Muscle layer of duodenum (tissue), 2 donors: ENCODE measurements at regions not wholly inside any gene's neighbourhood (a gene's known extent, or its start where the extent isn't known, plus 50 kb on each side); places are given as distances from the start of the nearest gene placed in this dataset.
A peak's percentile ranks its signal among the peaks of the same experiment; 100 is the strongest.
"Not testable (repeated sequence)": the region's sequence is repeated elsewhere in the genome, so short reads cannot be mapped to it uniquely, and the experiment has no call there.

Experiments used
- H3K27ac ChIP-seq: one replicate; pipeline ENCODE4 v1.7.0; 2013; ENCODE audit warnings: mild to moderate bottlenecking, low read length
- H3K27me3 ChIP-seq: one replicate; pipeline ENCODE4 v1.7.0; 2013; ENCODE audit warnings: low read depth, mild to moderate bottlenecking, control low read depth, low read length
- H3K36me3 ChIP-seq, 2 donors: one replicate each; pipeline ENCODE4 v1.7.0; 2013; ENCODE audit warnings: low read length in 2 of 2, control low read depth in 1 of 2, mild to moderate bottlenecking in 1 of 2; ENCODE audit not compliant: insufficient read depth in 2 of 2, control insufficient read depth in 1 of 2
- H3K4me1 ChIP-seq, 2 donors: one replicate each; pipeline ENCODE4 v1.7.0; 2013; ENCODE audit warnings: low read length in 2 of 2, mild to moderate bottlenecking in 2 of 2, control low read depth in 1 of 2, moderate library complexity in 1 of 2; ENCODE audit not compliant: insufficient read depth in 2 of 2, control insufficient read depth in 1 of 2
- H3K4me3 ChIP-seq, 2 donors: one replicate each; pipeline ENCODE4 v1.7.0; 2013; ENCODE audit warnings: low read length in 2 of 2, low read depth in 1 of 2, mild to moderate bottlenecking in 1 of 2
- H3K9me3 ChIP-seq, 2 donors: one replicate each; pipeline ENCODE4 v1.7.0; 2013; ENCODE audit warnings: low read length in 2 of 2, control low read depth in 1 of 2, mild to moderate bottlenecking in 1 of 2; ENCODE audit not compliant: control insufficient read depth in 1 of 2
- donor health status: healthy.

DNA sequence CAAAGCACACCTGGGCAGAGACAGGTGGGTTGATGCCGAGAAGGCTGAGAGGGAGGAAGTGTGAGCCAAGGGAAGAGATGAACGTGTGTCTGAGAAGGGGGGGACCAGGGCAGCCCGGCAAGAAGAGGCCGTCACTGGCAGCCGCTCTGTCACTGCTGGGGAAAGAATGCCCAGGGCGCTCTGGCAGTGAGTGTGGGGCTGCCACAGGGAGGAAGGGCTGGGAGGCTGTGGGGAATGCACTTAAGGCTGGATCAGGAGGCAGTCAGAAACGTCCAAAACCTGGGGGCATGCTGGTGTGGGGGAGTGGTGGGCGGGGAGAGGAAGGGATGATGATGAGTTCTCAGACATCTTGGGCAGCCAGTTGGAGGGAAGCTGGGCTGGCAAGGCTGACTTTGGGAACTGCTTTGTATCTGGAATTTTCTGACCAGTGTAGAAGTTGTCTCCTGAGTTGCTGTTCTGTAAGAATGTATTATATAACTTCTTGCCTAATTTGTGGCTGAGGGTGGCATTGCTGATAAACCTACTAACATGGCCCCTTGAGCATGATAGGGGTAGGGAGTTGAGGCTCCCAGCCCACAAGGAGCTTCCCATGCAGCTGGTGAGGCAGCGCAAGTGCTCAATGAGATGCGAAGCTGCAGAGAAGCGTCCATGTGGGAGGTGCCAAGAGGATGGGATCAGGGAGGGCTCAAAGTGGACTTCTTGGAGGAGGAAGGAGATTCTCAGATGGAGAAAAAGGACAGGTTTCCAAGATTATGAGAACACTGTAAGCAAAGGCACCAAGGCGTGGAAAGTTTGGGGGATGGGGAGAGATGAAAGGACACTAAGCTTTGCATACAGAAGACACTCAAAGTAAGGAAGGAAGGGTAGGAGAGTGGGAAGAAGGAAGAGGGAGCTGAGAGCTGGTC, 185.1 kb upstream of the HAAO start:
- Histone ChIP-seq H3K4me1 (peaks cover 15 to 16% of the 10 kb centered on the region in 2 donors), H3K36me3 (no peaks in the 10 kb centered on the region), H3K9me3 (no peaks in the 10 kb centered on the region), H3K27ac (no peak overlapping the region), H3K4me3 (no peak overlapping the region), H3K27me3 (no peaks in the 10 kb centered on the region)

DNA sequence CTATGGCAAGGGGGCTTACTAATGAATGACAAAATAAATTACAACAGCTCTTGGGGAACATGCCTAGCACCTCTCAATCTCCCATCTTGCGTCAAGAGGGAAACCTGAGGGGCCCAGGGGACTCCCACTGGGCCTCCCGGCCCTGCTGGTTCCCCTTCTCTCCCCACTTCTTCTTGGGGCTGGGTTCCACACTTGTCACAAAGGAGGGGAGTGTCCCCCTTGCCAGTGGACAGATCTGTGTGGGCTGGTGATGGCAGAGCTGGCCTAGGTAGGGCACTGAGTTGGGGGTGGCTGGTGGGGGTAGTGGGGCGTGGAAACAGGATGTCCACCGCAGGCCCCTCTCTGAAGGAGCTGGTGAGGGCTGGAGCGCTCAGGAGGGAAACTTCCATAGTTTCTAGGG, 184.0 kb upstream of the HAAO start:
- Histone ChIP-seq H3K27ac (no peak overlapping the region), H3K27me3 (no peaks in the 10 kb centered on the region), H3K4me1 (peaks cover 15 to 16% of the 10 kb centered on the region in 2 donors), H3K36me3 (no peaks in the 10 kb centered on the region), H3K4me3 (no peak overlapping the region), H3K9me3 (no peaks in the 10 kb centered on the region)

GRCh38 chr2:42974721-42975717, 182.6 kb upstream of the HAAO start:
- Histone ChIP-seq H3K27me3 (no peaks in the 10 kb centered on the region), H3K36me3 (no peaks in the 10 kb centered on the region), H3K9me3 (no peaks in the 10 kb centered on the region), H3K4me1 (peaks cover 15 to 16% of the 10 kb centered on the region in 2 donors), H3K4me3 (peak overlapping the region; percentile 37 to 39), H3K27ac (peak overlapping the region; percentile 8)

- no peak overlapping the region for H3K27ac ChIP-seq
- no peaks in the 10 kb centered on the region for H3K36me3 ChIP-seq
- no peaks in the 10 kb centered on the region for H3K9me3 ChIP-seq
- H3K4me1 ChIP-seq, result peaks cover 15 to 16% of the 10 kb centered on the region in 2 donors
- H3K27me3 ChIP-seq, result no peaks in the 10 kb centered on the region
- H3K4me3 ChIP-seq, result no peak overlapping the region
These were observed 181.9 kb upstream of the HAAO start for GRCh38 chr2:42974169-42974720.

GRCh38 chr2:42973726-42974125, 181.3 kb upstream of the HAAO start:
- H3K4me1 ChIP-seq, result peaks cover 15 to 16% of the 10 kb centered on the region in 2 donors
- H3K27me3 ChIP-seq, result no peaks in the 10 kb centered on the region
- no peaks in the 10 kb centered on the region for H3K9me3 ChIP-seq
- H3K4me3 ChIP-seq, result no peak overlapping the region
- H3K27ac ChIP-seq, result no peak overlapping the region
- H3K36me3 ChIP-seq, result no peaks in the 10 kb centered on the region

- H3K27me3 ChIP-seq, H3K27ac ChIP-seq, H3K36me3 ChIP-seq, H3K9me3 ChIP-seq, H3K4me3 ChIP-seq: not testable (repeated sequence)
- H3K4me1 ChIP-seq, result peaks cover 15 to 20% of the 10 kb centered on the region in 2 donors
These were observed 180.6 kb upstream of the HAAO start for GRCh38 chr2:42972933-42973516.

DNA sequence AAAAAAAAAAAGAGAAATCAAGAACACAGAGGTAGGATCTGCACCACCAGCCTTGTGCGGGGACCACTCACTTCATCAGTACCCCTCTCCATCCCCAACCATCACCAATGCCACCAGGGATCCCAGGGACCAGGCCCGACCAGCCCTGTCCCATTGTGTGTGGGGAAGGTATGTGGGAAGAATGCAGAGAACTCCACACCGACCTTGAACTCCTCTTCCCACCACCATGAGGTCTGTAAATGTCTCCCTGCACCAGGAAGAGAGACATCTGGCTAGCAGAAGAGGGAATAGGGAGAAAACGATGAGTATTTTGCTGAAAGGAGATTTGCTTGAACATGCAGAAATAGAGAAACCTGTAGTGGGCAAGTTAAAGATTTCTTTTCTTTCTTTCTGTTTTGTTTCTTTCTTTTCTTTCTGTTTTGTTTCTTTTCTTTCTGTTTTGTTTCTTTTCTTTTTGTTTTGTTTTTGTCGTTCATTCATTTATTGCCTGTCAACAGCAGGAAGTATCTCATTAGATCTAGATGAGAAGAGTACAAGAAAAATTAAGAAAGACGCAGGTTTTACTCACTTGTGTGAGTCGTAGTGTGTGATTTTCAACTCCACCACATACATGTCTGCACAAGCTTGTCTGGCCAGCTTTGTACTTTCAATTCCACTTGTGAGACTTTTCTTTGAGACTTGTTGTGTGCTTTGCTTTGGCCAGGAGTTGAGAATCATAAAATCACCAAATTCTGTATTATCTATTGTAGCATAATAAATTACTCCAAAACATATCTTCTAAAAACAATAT, 179.8 kb upstream of the HAAO start:
- peaks cover 15 to 20% of the 10 kb centered on the region in 2 donors for H3K4me1 ChIP-seq
- H3K36me3 ChIP-seq, result no peaks in the 10 kb centered on the region
- H3K27me3 ChIP-seq, result no peaks in the 10 kb centered on the region
- no peaks in the 10 kb centered on the region for H3K9me3 ChIP-seq
- H3K27ac ChIP-seq, result no peak overlapping the region
- no peak overlapping the region for H3K4me3 ChIP-seq

DNA sequence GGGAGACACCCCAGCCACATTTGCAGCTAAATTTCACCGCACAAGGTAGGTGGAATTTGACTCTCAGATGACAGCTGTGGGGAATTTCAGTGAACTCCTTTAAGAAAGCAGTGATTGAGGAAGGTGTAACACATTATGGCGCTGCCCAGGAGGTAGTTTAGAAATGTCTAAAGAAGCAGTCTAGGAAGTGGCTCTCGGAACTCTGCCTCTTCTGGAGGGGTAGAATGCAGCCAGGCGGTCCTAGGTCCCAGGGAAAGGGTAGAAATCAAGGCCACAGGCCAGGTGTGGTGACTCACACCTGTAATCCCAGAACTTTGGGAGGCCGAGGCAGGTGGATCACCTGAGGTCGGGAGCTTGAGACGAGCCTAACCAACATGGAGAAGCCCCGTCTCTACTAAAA, 179.0 kb upstream of the HAAO start:
- no peak overlapping the region for H3K27ac ChIP-seq
- H3K4me3 ChIP-seq, result no peak overlapping the region
- H3K4me1 ChIP-seq, result peaks cover 15 to 20% of the 10 kb centered on the region in 2 donors
- no peaks in the 10 kb centered on the region for H3K27me3 ChIP-seq
- no peaks in the 10 kb centered on the region for H3K9me3 ChIP-seq
- no peaks in the 10 kb centered on the region for H3K36me3 ChIP-seq

- Histone ChIP-seq H3K27me3 (no peaks in the 10 kb centered on the region), H3K4me3 (no peak overlapping the region), H3K9me3 (no peaks in the 10 kb centered on the region), H3K27ac (no peak overlapping the region), H3K36me3 (no peaks in the 10 kb centered on the region), H3K4me1 (peaks cover 15 to 20% of the 10 kb centered on the region in 2 donors)
These were observed 177.8 kb upstream of the HAAO start for GRCh38 chr2:42970151-42970550.
